ENCODE measurements at regions not wholly inside any gene's neighbourhood (a gene's known extent, or its start where the extent isn't known, plus 50 kb on each side); places are given as distances from the start of the nearest gene placed in this dataset.

GRCh38 chr12:98389593-98389992 lies 125.8 kb upstream of the TMPO start:
- no peak for DNase-seq (ENCODE audit: low read depth in 2 of 2)

- DNase-seq (ENCODE audit: low read depth in 2 of 2): peak; percentile 53 to 58
These were observed 117.9 kb upstream of the TMPO start for GRCh38 chr12:98397323-98398105.

DNA sequence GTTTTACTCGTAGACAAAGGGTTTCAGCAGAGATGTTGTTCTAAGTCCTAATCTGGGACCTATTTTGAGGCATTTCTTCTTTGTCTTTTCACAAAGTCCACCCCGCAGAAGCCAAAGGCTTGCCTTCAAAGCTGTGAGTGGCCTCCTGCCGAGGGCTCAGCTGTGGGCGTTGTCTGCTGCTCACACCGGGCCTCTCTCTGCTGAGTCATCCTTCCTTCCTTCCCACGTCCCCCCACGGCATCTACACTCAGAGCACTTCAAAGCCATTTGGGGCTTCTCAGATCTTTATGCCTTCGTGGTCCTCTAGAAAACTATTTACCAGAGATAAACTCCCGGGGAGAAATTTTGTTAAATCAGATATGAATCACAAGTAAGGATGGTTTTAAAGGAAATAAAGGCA lies 115.9 kb upstream of the TMPO start:
- peak; percentile 43 to 68 for DNase-seq (ENCODE audit: low read depth in 2 of 2)

GRCh38 chr12:98401427-98401826 lies 114.0 kb upstream of the TMPO start:
- DNase-seq (ENCODE audit: low read depth in 2 of 2): no peak

DNA sequence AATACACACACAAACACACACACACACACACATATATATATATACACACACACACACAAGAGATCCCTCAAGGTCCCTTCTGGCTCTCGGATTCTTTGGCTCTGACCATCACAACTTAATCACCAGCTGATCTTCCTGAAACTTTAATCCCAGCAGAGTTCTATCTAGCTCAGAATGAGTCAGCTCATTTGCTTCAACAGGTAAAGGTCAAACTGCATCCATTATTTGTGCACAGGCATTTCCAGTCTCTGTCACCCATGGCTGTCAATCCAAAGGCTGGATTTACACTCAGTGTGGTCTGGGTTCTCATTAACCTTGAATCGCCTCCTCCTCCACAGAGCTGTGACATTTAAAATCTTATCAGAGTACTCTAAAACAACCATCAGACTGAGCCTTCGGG lies 113.3 kb upstream of the TMPO start:
- no peak for DNase-seq (ENCODE audit: low read depth in 2 of 2)

GRCh38 chr12:98402671-98403070 lies 112.7 kb upstream of the TMPO start:
- no peak for DNase-seq (ENCODE audit: low read depth in 2 of 2)

DNA sequence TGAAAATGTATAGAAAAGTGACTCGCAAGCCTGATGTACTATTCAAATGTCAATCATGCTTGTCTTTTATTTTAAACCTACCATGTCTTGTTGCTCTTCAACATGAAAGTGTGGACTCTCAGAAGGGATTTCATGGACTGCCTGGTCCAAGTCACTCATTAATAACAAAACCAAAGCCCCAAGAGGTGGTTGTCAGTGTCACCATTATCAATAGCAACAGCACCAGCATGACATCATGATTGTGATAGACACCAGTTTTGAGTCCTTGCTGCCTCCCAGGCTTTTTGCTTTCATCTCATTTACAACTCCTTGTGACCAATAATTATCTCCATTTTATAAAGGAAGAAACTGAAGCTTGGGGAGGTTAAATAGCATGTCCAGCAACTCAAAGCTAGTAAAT lies 112.0 kb upstream of the TMPO start:
- DNase-seq (ENCODE audit: low read depth in 2 of 2): no peak

GRCh38 chr12:98403936-98404335 lies 111.5 kb upstream of the TMPO start:
- no peak for DNase-seq (ENCODE audit: low read depth in 2 of 2)

GRCh38 chr12:98405805-98406366 lies 109.5 kb upstream of the TMPO start:
- no peak for DNase-seq (ENCODE audit: low read depth in 2 of 2)

DNA sequence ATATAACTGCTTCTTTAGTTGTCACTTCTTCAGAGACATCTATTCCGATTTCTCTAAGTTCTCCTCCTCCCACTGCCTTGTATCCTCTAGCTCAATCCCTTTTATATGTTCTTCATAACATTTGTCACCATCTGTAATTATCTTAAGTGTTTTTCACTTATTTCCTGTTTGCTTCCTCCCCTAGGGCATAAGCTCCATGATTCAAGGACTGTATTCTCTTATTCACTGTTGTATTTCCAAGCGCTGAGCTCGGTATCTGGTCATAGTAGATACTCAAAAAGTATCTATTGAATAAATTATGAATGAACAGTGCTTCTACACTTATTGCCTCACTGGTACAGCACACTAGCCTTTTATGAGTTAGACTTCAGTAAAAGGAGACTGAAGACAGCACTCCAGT lies 109.0 kb upstream of the TMPO start:
- no peak for DNase-seq (ENCODE audit: low read depth in 2 of 2)

- no peak for DNase-seq (ENCODE audit: low read depth in 2 of 2)
These were observed 106.7 kb upstream of the TMPO start for GRCh38 chr12:98408681-98409080.

GRCh38 chr12:98409548-98409947 lies 105.8 kb upstream of the TMPO start:
- no peak for DNase-seq (ENCODE audit: low read depth in 2 of 2)

DNA sequence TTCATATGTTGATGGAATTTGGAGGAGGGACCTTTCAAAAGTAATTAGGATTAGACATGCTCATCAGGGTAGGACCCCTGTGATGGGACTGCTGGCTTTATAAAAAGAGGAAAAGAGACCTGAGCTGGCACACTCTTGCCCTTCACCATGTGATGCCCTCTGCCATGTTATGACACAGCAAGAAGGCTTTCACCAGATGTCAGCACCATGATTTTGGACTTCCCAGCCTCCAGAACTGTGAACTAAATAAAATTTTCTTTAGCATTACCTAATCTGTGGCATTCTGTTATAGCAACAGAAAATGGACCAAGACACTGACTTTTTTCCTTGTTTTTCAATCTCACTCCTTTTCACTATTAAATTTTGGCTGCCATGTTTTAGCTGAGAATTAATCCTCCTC lies 105.0 kb upstream of the TMPO start:
- DNase-seq (ENCODE audit: low read depth in 2 of 2): no peak

DNA sequence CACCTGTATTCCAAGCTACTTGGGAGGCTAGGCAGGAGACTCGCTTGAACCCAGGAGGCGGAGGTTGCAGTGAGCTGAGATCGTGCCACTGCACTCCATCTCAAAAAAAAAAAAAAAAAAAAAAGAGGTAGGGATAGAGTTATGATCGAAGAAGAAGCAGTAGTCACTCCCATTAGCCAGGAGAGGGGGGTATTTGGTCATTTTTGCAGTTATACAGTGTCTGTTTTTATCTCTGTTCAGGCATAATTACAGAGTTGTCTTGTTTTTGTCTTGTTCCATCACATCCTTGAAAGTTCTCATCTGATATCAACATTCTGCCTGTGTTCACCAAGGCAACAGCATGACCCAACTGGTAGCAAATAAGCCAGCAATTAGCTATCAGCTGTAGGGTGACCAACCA lies 98.5 kb upstream of the TMPO start:
- DNase-seq (ENCODE audit: low read depth in 2 of 2): no peak

- no peak for DNase-seq (ENCODE audit: low read depth in 2 of 2)
These were observed 98.1 kb upstream of the TMPO start for GRCh38 chr12:98417266-98417665.

- no peak for DNase-seq (ENCODE audit: low read depth in 2 of 2)
These were observed 96.9 kb upstream of the TMPO start for GRCh38 chr12:98418357-98419075.

DNA sequence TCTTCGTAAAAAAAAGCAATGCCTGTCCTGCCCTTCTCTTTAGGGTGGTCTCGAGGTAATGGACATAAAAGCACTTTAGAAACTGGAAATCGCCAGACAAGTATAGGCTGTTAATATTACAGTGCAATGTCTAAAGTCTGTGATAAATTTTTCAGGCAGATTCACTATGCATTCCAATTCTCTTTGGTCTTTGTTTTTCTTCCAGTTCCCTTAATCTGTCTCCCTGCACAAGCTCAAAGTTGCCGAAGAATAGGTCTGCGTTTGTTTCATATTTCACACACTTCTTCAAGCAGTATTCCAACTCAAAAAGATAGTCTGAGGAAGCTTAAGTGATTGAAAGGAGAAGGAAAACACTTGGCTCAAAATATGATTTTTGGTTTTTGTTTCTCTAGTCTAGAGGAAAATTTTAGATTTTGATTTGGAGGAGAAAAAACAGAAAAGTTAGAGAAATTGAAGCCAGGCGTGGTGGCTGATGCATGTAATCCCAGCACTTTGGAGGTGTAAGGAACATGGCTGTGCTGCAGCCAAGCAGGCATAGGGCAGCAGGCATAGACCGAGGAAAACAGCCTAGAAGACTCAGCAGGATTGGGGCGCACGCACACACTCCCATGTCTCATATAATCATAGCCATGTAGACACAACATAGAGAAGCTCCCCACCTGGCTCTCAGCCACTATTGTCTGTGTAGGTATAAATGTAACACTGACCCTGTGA lies 96.2 kb upstream of the TMPO start:
- no peak for DNase-seq (ENCODE audit: low read depth in 2 of 2)

GRCh38 chr12:98419795-98420404 lies 95.5 kb upstream of the TMPO start:
- no peak for DNase-seq (ENCODE audit: low read depth in 2 of 2)

- DNase-seq (ENCODE audit: low read depth in 2 of 2): no peak
These were observed 94.9 kb upstream of the TMPO start for GRCh38 chr12:98420461-98420860.

DNA sequence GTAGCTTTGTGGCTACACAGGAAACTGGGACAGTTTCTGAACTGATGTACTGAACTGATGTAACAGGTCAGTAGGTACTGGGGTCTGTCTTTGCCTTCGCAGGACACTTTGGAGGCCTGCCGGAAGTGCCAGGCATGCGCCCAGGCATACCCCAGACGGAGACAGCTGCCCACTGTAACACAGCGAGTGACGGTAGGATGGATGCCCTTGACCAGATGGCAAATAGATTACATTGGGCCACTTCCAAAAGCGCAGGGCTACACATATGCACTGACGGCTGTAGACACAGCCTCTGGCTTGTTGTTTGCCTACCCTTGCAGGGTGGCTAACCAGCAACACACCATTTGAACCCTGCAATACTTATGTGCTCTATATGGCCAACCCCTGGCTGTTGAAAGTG lies 94.1 kb upstream of the TMPO start:
- no peak for DNase-seq (ENCODE audit: low read depth in 2 of 2)

GRCh38 chr12:98422359-98422758 lies 93.0 kb upstream of the TMPO start:
- DNase-seq (ENCODE audit: low read depth in 2 of 2): no peak

GRCh38 chr12:98422812-98423211 lies 92.6 kb upstream of the TMPO start:
- DNase-seq (ENCODE audit: low read depth in 2 of 2): no peak

Data from activated CD8-positive, alpha-beta memory T cell treated with anti-CD3 and anti-CD28 coated beads for 4 hours (primary cell).